Stimulated activated CD4-positive, alpha-beta T cell treated with anti-CD3 and anti-CD28 coated beads, Interleukin-12 subunit alpha, Interleukin-12 subunit beta, amount 100 ng/mL, for 24 hours (primary cell): ENCODE measurements at regions not wholly inside any gene's neighbourhood (a gene's known extent, or its start where the extent isn't known, plus 50 kb on each side); places are given as distances from the start of the nearest gene placed in this dataset.
"Not testable (repeated sequence)": the region's sequence is repeated elsewhere in the genome, so short reads cannot be mapped to it uniquely, and the experiment has no call there.

Experiments
- DNase-seq, 2 experiments: peaks; one replicate each; pipeline ENCODE4 v3.0.0-alpha.2; 2020; ENCODE audit warnings: low read depth in 2 of 2

- not testable (repeated sequence) for DNase-seq
Measured at GRCh38 chr18:8913606-8914403, 188.7 kb upstream of the NDUFV2 start.

GRCh38 chr18:8914404-8915264 is 187.9 kb upstream of the NDUFV2 start:
- DNase-seq, result not testable (repeated sequence)

GRCh38 chr18:8920856-8921787 is 181.4 kb upstream of the NDUFV2 start:
- not testable (repeated sequence) for DNase-seq

- DNase-seq, result no peak
Measured at GRCh38 chr18:8926464-8926863, 176.0 kb upstream of the NDUFV2 start.

- DNase-seq, result no peak
Measured at GRCh38 chr18:8928044-8928443, 174.5 kb upstream of the NDUFV2 start.

GRCh38 chr18:8928847-8929780 is 173.4 kb upstream of the NDUFV2 start:
- no peak for DNase-seq

- no peak for DNase-seq
Measured at GRCh38 chr18:8930990-8931616, 171.4 kb upstream of the NDUFV2 start.

GRCh38 chr18:8932866-8933265 is 169.6 kb upstream of the NDUFV2 start:
- DNase-seq, result no peak

GRCh38 chr18:8933714-8934284 is 168.7 kb upstream of the NDUFV2 start:
- DNase-seq, result no peak

- not testable (repeated sequence) for DNase-seq
Measured at GRCh38 chr18:8935346-8935745, 167.2 kb upstream of the NDUFV2 start.

GRCh38 chr18:8936619-8937018 is 165.9 kb upstream of the NDUFV2 start:
- no peak for DNase-seq

GRCh38 chr18:8937160-8938094 is 165.1 kb upstream of the NDUFV2 start:
- DNase-seq, result no peak

- no peak for DNase-seq
Measured at GRCh38 chr18:8938817-8939216, 163.7 kb upstream of the NDUFV2 start.

GRCh38 chr18:8942021-8942908 is 160.2 kb upstream of the NDUFV2 start:
- DNase-seq, result no peak

- no peak for DNase-seq
Measured at GRCh38 chr18:8942909-8943545, 159.5 kb upstream of the NDUFV2 start.

GRCh38 chr18:8943900-8944870 is 158.3 kb upstream of the NDUFV2 start:
- DNase-seq, result no peak
